ENCODE measurements at regions not wholly inside any gene's neighbourhood (a gene's known extent, or its start where the extent isn't known, plus 50 kb on each side); places are given as distances from the start of the nearest gene placed in this dataset.

DNA sequence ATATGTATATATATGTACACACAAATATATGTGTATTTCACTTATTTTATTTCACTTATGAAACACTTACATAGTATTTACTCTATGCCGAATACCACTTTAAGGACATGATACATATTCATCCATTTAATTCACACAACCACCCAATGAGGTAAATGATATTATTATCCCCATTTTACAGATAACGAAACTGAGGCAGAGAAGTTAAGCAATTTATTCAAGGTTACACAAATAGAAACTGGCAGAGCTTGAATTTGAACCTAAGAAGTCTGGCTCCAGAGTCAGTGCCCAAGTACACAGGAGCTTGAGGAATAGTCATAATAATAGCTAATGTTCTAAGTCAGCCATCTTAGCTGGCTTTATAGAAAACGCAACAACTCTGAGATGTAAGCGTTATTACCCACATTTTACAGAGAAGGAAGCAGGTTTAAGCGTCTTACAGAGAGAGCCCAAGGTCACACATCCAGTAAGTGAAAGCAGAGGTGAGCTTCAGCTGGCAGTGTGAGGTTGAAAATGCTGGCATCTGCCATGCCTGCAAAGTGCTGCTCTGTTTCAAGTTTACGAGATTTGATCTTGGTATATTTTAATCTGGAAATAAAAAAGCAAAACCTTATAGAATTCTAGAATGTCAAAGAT, 326.9 kb downstream of the LPIN1 start:
- WGBS (ENCODE audit: insufficient coverage, low coverage, low lambda C conversion rate, missing lambda C conversion rate): 62% methylated on average over 6 of the region's 6 CpGs
- Histone ChIP-seq H3K9me3 (no peaks in the 10 kb centered on the region), H3K4me3 (no peak overlapping the region), H3K4me1 (no peaks in the 10 kb centered on the region), H3K36me3 (no peaks in the 10 kb centered on the region), H3K27ac (no peak overlapping the region), H3K27me3 (no peaks in the 10 kb centered on the region)
- TF ChIP-seq, protein P1, sequence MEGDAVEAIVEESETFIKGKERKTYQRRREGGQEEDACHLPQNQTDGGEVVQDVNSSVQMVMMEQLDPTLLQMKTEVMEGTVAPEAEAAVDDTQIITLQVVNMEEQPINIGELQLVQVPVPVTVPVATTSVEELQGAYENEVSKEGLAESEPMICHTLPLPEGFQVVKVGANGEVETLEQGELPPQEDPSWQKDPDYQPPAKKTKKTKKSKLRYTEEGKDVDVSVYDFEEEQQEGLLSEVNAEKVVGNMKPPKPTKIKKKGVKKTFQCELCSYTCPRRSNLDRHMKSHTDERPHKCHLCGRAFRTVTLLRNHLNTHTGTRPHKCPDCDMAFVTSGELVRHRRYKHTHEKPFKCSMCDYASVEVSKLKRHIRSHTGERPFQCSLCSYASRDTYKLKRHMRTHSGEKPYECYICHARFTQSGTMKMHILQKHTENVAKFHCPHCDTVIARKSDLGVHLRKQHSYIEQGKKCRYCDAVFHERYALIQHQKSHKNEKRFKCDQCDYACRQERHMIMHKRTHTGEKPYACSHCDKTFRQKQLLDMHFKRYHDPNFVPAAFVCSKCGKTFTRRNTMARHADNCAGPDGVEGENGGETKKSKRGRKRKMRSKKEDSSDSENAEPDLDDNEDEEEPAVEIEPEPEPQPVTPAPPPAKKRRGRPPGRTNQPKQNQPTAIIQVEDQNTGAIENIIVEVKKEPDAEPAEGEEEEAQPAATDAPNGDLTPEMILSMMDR (IDR thresholded peaks at IDR 0.05): no peak
- TF ChIP-seq POLR2A (IDR thresholded peaks at IDR 0.05): no peak
- intact Hi-C loops (cut with DNase I): no loop called here
- DNase-seq: no peak
- no peak for ATAC-seq

GRCh38 chr2:12074126-12074844, 327.9 kb downstream of the LPIN1 start:
- H3K27ac ChIP-seq: no peak overlapping the region
- H3K9me3 ChIP-seq: no peaks in the 10 kb centered on the region
- H3K27me3 ChIP-seq: no peaks in the 10 kb centered on the region
- 91% methylated on average over 7 of the region's 7 CpGs for WGBS (ENCODE audit: insufficient coverage, low coverage, low lambda C conversion rate, missing lambda C conversion rate)
- H3K4me3 ChIP-seq: no peak overlapping the region
- ATAC-seq (peak in 2 of 4 donors; percentile 23 to 24), DNase-seq (no peak)
- no peaks in the 10 kb centered on the region for H3K4me1 ChIP-seq
- H3K36me3 ChIP-seq: no peaks in the 10 kb centered on the region
- intact Hi-C loops (cut with DNase I): no loop called here
- TF ChIP-seq, protein P1 (IDR thresholded peaks at IDR 0.05): no peak
- TF ChIP-seq POLR2A (IDR thresholded peaks at IDR 0.05): no peak

- 64% methylated on average over 2 of the region's 2 CpGs for whole genome bisulfite sequencing (ENCODE audit: insufficient coverage, low coverage, low lambda C conversion rate, missing lambda C conversion rate)
- Histone ChIP-seq H3K27ac (no peak overlapping the region), H3K4me1 (no peaks in the 10 kb centered on the region), H3K9me3 (no peaks in the 10 kb centered on the region), H3K36me3 (no peaks in the 10 kb centered on the region), H3K4me3 (no peak overlapping the region), H3K27me3 (no peaks in the 10 kb centered on the region)
- intact Hi-C loops (cut with DNase I): no loop called here
- DNase-seq (no peak), ATAC-seq (no peak)
- TF ChIP-seq POLR2A (IDR thresholded peaks at IDR 0.05): no peak
- TF ChIP-seq, protein P1 (IDR thresholded peaks at IDR 0.05): no peak
These were observed 328.4 kb downstream of the LPIN1 start for GRCh38 chr2:12074845-12075217.

GRCh38 chr2:12075603-12076002, 329.2 kb downstream of the LPIN1 start:
- Histone ChIP-seq H3K4me3 (no peak overlapping the region), H3K4me1 (no peaks in the 10 kb centered on the region), H3K36me3 (no peaks in the 10 kb centered on the region), H3K9me3 (no peaks in the 10 kb centered on the region), H3K27me3 (no peaks in the 10 kb centered on the region), H3K27ac (no peak overlapping the region)
- no peak for ATAC-seq
- 69% methylated on average over 3 of the region's 3 CpGs for WGBS (ENCODE audit: insufficient coverage, low coverage, low lambda C conversion rate, missing lambda C conversion rate)
- TF ChIP-seq, protein P1 (IDR thresholded peaks at IDR 0.05): no peak
- TF ChIP-seq POLR2A (IDR thresholded peaks at IDR 0.05): no peak
- DNase-seq: no peak
- intact Hi-C loops (cut with DNase I): no loop called here

Measured in right lobe of liver (tissue), 6 donors.